GM19025 (cell line): ENCODE measurements at regions not wholly inside any gene's neighbourhood (a gene's known extent, or its start where the extent isn't known, plus 50 kb on each side); places are given as distances from the start of the nearest gene placed in this dataset.
"Not testable (repeated sequence)": the region's sequence is repeated elsewhere in the genome, so short reads cannot be mapped to it uniquely, and the experiment has no call there.

Experiments used
- ATAC-seq: cut with Tn5 transposase; IDR thresholded peaks from one replicate; pipeline ENCODE4 v1.9.1; 2021; ENCODE audit warnings: mild to moderate bottlenecking, low read depth, moderate library complexity; ENCODE audit not compliant: unreplicated experiment

GRCh38 chr10:20616918-20617810 lies 279.9 kb downstream of the NEBL start:
- ATAC-seq: no peak

DNA sequence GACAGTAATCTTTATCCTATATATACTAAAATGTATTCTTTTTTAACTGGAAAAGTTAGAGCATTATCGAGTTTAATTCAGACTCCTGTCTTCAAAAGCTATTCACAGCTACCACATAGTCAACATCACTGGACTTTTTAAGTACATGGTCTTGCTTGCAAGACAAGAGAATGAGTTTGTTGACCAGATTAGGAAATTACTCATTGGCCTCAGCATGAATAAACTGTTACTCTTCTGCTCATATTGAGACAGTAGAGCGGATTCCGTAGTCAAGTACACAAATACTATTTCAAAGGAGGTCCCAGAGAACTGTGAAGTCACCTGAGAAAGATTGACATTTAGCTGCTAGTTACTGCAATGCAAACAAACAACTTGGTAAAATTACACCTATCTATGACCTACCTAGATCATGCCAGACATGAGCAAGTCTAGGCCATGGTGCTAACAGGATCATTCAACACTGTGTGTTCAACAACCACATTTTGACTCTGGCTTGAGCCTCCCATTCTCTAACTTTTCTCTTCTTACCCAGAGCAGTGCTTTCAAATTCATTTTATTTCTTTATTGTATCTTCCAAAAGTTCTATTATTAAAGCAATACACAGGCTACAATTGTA lies 280.9 kb downstream of the NEBL start:
- no peak for ATAC-seq

DNA sequence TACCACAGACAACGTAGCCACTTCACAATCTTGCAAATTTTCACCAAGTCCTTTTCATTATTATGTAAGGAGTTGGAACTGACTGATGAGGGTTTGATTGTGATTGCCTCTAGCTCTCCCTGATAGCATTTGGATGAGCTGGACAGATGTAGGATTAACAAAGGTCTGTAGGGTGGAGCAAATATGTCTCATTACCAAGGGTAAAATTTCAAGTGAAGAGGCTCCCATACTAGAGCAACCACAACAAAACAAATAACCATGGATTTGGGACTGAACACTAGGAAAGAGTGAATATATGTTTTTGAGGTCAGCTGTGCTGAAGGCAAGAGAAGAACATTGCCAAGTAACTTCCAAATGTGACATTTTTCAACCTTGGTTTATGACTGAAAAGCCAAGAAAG lies 281.7 kb downstream of the NEBL start:
- ATAC-seq: no peak

GRCh38 chr10:20614911-20615310 lies 282.2 kb downstream of the NEBL start:
- no peak for ATAC-seq

DNA sequence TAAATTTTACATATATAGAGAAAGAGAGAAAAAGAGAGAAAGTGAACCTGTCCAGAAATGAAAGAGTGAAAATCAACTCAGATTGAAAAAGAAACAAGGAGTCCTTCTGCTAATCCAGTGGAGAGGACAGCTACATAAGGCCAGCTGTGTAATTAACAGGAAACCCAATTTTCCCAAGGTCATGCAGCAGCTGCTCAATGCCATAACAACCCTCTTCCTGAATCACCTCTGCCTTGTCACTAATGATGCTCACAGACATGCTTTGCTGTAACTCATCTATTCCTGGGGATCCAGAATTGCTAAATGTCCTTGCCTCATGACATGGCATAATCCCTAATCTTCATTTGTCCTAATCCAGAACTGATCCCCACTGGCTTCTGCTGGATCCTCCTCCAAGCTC lies 288.6 kb downstream of the NEBL start:
- no peak for ATAC-seq

- ATAC-seq: no peak
These were observed 290.1 kb downstream of the NEBL start for GRCh38 chr10:20606985-20607384.

GRCh38 chr10:20601941-20602461 lies 295.1 kb downstream of the NEBL start:
- no peak for ATAC-seq

- no peak for ATAC-seq
These were observed 298.5 kb downstream of the NEBL start for GRCh38 chr10:20598590-20598989.

DNA sequence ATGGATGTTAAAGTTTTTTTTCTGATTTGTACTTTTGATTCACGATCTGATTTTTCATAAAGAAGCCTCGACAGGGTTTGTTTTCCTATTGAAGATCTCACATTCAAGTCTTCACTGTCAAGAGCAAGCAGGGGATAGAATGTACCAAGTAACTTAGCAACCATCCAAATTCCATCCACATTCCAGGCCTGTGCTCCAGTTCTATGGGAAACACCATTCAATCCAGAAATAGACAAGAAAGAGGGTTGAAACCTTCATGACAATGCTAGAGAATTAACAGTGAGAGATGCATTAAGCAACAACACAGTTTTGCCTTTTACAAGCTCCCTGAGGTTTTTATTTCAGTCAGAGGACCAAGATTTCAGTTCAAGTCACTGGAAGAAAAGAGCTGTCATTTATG lies 300.2 kb downstream of the NEBL start:
- ATAC-seq: no peak

DNA sequence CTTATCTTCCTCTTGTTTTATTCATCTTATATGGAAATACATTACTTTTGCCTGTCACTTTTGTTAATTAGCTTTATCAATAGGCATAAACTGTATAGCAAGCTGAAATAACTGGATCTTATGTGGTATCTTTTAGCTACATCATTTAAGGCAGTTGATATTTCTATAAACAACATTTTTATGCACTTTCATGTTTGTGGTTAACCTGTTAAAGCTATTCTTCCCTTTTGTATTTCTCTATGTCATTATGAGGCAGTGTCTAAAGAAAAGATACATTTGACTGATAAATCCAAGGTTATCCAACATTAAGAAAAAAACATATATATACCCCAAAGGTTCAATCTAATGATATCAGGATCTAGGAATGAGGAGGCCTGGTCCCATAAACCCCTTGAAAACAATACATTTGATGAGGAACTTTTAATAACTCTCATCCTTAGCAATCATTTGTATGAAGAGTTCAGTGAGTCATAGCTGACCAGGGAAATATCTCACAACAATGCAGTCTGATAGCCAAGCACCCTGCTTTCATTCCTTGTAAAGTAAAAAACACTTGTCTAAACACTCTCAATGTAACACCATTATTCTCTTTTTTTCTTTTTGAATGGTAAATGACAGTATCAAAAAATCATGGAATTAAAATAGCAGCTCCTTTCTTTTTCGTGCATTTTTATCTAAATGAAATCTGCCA lies 300.9 kb downstream of the NEBL start:
- no peak for ATAC-seq

DNA sequence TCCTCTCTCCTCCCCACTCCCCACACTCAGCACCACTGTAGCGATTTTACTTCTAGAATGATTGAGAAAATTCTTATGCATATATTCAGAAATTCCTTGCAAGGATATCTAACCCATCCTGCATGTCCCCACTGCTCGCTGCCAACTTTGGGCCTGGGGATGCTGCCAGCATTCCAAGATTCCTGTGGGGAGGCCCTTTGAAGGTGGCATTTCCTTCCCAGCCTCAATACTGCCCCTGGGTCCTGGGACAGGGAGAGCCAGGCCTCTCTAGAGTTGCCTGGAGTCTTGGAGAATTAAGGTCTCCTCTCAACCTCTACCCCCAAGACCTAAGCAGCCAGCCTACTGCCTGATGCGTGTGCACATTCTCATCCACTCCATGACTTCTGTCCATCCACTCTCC lies 303.5 kb downstream of the NEBL start:
- no peak for ATAC-seq

GRCh38 chr10:20582041-20582440 lies 315.1 kb downstream of the NEBL start:
- ATAC-seq: no peak

DNA sequence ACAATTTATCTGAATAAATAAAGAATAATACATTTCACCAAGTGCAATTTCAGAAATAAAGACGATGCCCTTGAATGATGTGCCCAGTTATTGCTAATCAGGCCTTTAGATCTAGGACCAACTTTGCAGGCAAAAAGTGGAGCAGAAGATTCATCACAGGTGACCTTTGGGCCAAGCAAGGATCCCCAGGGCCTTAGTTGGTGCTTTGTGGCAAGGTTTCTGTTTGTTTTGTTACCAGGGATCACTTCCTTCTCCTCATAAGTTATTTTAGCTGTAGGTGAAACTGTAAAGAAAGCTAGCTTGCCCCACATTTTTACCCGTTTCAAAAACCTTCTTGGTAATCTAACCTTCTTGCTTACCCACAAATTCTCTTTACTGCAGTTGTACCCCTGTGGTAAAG lies 323.2 kb downstream of the NEBL start:
- no peak for ATAC-seq

- not testable (repeated sequence) for ATAC-seq
These were observed 341.1 kb downstream of the NEBL start for GRCh38 chr10:20555990-20556389.

DNA sequence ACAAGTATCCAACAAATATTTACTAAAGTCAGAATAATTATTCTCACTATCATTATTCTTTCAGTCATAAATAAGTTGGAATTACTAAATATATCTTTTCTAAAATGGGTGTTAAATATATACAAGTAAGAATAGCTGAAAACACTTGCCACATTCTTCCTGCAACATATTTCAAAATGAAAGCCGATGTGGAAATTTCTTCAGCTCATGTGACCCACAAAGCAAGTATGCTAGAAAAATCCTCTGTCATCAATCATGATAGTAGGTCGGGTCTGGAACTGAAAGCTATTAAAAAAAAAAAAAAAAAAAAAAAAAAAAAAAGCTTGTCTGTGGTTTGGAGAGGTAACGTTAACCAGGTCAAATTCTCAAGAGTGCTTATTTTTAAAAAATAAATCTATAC lies 344.7 kb downstream of the NEBL start:
- ATAC-seq: no peak

GRCh38 chr10:20551761-20552160 lies 345.4 kb downstream of the NEBL start:
- no peak for ATAC-seq

- ATAC-seq: no peak
These were observed 360.9 kb downstream of the NEBL start for GRCh38 chr10:20535897-20536881.

DNA sequence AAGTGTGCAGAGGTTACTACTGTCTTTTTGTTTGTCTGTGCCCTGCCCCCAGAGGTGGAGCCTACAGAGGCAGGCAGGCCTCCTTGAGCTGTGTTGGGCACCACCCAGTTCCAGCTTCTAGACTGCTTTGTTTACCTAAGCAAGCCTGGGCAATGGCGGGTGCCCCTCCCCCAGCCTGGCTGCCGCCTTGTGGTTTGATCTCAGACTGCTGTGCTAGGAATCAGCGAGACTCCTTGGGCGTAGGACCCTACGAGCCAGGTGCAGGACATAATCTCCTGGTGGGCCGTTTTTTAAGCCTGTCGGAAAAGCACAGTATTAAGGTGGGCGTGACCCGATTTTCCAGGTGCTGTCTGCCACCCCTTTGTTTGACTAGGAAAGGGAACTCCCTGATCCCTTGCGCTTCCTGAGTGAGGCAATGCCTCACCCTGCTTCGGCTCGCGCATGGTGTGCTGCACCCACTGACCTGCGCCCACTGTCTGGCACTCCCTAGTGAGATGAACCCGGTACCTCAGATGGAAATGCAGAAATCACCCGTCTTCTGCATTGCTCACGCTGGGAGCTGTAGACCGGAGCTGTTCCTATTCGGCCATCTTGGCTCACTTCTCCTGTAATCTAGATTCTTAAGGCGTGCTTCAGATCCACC lies 365.7 kb downstream of the NEBL start:
- ATAC-seq: not testable (repeated sequence)

- no peak for ATAC-seq
These were observed 375.9 kb downstream of the NEBL start for GRCh38 chr10:20521186-20521585.

DNA sequence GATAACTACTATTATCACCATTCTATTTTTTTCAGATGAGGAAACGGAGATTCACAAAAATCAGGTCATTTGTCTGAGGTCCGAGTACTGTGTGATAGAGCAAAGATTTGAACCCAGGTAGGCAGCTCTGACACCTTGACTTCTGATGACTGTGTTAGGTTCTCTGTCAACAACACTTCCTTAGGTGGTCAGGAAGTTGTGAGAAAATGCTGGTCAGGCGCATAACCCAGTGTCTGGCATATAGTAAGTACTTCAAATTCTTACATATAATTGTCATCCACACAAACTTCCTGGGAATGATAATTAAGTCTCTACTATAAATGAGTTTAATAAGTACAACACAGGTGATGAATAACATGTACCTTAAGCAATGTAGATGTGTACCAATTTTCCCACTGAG lies 381.5 kb downstream of the NEBL start:
- no peak for ATAC-seq
